Stomach (tissue), 8 donors: ENCODE measurements at regions not wholly inside any gene's neighbourhood (a gene's known extent, or its start where the extent isn't known, plus 50 kb on each side); places are given as distances from the start of the nearest gene placed in this dataset.

Experiments
- DNase-seq, 2 donors: peaks; one replicate each; pipeline versions ENCODE4 v3.0.0 to v3.0.0-alpha.2; 2013 to 2019
- H3K27ac ChIP-seq, 5 donors: fragments of 200-600 bp in 4 of 5; sonication (generic) in 4 of 5; one replicate each; pipeline ENCODE4 v1.5.1; 2013 to 2019; ENCODE audit warnings: mild to moderate bottlenecking in 1 of 5, moderate library complexity in 1 of 5
- H3K27me3 ChIP-seq, 3 donors: fragments of 200-600 bp; sonication (generic); one replicate each; pipeline ENCODE4 v1.5.1; 2017 to 2019; ENCODE audit warnings: mixed run types in 1 of 3
- H3K36me3 ChIP-seq, 4 donors: fragments of 200-600 bp; sonication (generic); 1 replicate in 3 of 4; 2 replicates in 1 of 4; pipeline ENCODE4 v1.5.1; 2016 to 2019
- H3K4me1 ChIP-seq, 4 donors: fragments of 200-600 bp; sonication (generic); one replicate each; pipeline ENCODE4 v1.5.1; 2016 to 2019
- H3K4me3 ChIP-seq, 4 donors: fragments of 200-600 bp; sonication (generic) in 3 of 4; one replicate each; pipeline ENCODE4 v1.5.1; 2016 to 2019; ENCODE audit warnings: mild to moderate bottlenecking in 1 of 4
- H3K9me3 ChIP-seq, 4 donors: fragments of 200-600 bp; sonication (generic); one replicate each; pipeline ENCODE4 v1.5.1; 2016 to 2019
- EP300 ChIP-seq: sonication (generic); formaldehyde crosslinking; IDR thresholded peaks from one replicate; pipeline ENCODE4 v1.6.1; 2017; ENCODE audit warnings: antibody characterized with exemption
- POLR2A ChIP-seq, 4 donors: fragments of 450-650 bp; IDR thresholded peaks; one replicate each; pipeline ENCODE4 v1.6.1; 2016; ENCODE audit warnings: antibody characterized with exemption in 4 of 4, control low read depth in 2 of 4, mild to moderate bottlenecking in 1 of 4, moderate library complexity in 1 of 4
- POLR2AphosphoS5 ChIP-seq, 3 donors: sonication (generic); formaldehyde crosslinking; IDR thresholded peaks; one replicate each; pipeline ENCODE4 v1.6.1; 2016; ENCODE audit warnings: antibody characterized with exemption in 3 of 3
- WGBS, 5 donors: extraction: QIAGEN DNeasy Blood & Tissue Kit in 3 of 5; methylation state at CpG; one replicate each; pipeline versions ENCODE4 v1.1.5 to v1.1.7; 2013 to 2018; 5-methylcytosine and 5-hydroxymethylcytosine counted together
- intact Hi-C: fragments of 100-400 bp; cut with DNase I; formaldehyde crosslinking; loops from one replicate; pipeline ENCODE4 v1.15.1; 2023; ENCODE audit warnings: low total_unique reads
- TF ChIP-seq, protein P1 (sequence below), 7 experiments: fragments of 450-650 bp in 4 of 7; fragments of 200-600 bp in 3 of 7; sonication (generic) in 3 of 7; IDR thresholded peaks; one replicate each; pipeline ENCODE4 v1.5.1; 2016 to 2019; ENCODE audit warnings: antibody characterized with exemption in 7 of 7, control low read depth in 2 of 7, mild to moderate bottlenecking in 1 of 7
- donor health status: healthy with polysubstance abuse.
- donor health status: Bipolar disorder and iron deficiency.
- donor health status: healthy.

DNA sequence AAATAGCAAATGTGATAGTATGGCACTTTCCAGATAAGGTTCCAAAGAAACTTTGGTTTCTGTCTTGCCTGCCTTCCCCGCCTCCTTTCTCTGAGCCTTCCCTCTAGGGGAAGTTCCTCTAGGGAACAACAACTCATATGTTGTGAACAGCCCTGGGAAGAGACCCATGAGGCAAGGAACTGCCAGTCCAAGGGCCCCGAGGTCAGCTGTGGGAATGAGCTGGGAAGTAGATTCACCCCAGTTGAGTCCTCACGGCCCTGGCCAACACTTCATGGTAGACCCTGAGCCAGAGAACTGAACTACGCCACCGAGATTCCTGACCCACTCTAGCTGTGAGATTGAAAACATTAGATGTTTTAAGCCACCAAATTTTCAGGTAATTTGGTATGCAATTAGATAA lies 154.5 kb upstream of the CCDC68 start:
- Histone ChIP-seq H3K36me3 (no peaks in the 10 kb centered on the region), H3K27me3 (no peaks in the 10 kb centered on the region), H3K9me3 (no peaks in the 10 kb centered on the region), H3K4me1 (peaks cover 0 to 4% (median 0%) of the 10 kb centered on the region in 4 donors), H3K4me3 (no peak overlapping the region), H3K27ac (no peak overlapping the region)
- no peak for DNase-seq
- WGBS, 5 donors: 88 to 94% (median 93%) methylated on average over 5 of the region's 5 CpGs
- TF ChIP-seq, protein P1, sequence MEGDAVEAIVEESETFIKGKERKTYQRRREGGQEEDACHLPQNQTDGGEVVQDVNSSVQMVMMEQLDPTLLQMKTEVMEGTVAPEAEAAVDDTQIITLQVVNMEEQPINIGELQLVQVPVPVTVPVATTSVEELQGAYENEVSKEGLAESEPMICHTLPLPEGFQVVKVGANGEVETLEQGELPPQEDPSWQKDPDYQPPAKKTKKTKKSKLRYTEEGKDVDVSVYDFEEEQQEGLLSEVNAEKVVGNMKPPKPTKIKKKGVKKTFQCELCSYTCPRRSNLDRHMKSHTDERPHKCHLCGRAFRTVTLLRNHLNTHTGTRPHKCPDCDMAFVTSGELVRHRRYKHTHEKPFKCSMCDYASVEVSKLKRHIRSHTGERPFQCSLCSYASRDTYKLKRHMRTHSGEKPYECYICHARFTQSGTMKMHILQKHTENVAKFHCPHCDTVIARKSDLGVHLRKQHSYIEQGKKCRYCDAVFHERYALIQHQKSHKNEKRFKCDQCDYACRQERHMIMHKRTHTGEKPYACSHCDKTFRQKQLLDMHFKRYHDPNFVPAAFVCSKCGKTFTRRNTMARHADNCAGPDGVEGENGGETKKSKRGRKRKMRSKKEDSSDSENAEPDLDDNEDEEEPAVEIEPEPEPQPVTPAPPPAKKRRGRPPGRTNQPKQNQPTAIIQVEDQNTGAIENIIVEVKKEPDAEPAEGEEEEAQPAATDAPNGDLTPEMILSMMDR (IDR thresholded peaks at IDR 0.05): no peak
- TF ChIP-seq POLR2A (IDR thresholded peaks at IDR 0.05): no peak
- no peak for TF ChIP-seq EP300
- no peak for TF ChIP-seq POLR2AphosphoS5 (IDR thresholded peaks at IDR 0.05)
- intact Hi-C loops: no loop called here

DNA sequence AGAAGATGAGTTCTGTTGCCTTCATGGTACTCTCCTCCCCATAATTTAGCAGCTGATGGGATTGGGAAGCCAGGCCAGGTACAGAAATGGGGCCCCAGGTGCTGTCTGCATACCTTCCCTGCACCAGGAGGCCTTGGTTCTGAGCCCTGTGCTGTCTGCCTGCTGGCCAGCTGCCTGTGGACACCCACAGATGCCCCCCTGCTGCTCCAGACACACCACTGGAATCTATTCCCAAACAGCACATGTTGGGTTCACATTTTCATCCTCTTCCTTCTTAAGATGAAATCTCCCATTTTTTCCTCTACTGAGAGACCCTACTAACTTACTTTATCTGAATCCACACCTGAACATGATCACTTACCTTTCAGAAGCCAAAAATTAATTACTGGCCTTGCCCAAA lies 152.0 kb upstream of the CCDC68 start:
- Histone ChIP-seq H3K9me3 (no peaks in the 10 kb centered on the region), H3K27me3 (no peaks in the 10 kb centered on the region), H3K4me1 (peaks cover 0 to 4% (median 0%) of the 10 kb centered on the region in 4 donors), H3K27ac (no peak overlapping the region), H3K4me3 (no peak overlapping the region), H3K36me3 (no peaks in the 10 kb centered on the region)
- intact Hi-C loops: no loop called here
- DNase-seq: no peak
- no peak for TF ChIP-seq POLR2A (IDR thresholded peaks at IDR 0.05)
- TF ChIP-seq, protein P1 (IDR thresholded peaks at IDR 0.05): no peak
- TF ChIP-seq EP300: no peak
- TF ChIP-seq POLR2AphosphoS5 (IDR thresholded peaks at IDR 0.05): no peak

DNA sequence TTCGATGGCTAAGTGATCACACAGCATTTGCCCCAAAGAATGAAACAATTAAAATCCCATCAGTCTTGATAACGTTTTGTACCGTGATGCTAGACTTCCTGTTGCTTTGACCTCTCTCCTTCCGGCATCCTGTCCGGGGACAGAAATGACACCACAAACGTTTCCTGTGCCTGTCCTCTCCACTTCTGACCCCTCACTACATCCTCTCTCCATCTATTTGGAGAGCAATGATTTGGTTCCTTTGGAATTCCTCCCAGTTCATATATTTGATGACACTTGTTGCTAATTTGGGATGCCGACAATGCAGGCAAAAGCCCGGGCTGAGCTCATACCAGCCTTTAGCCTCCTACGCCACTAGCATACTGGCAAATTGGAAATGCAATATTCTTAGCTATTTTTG lies 151.2 kb upstream of the CCDC68 start:
- TF ChIP-seq POLR2AphosphoS5 (IDR thresholded peaks at IDR 0.05): peak in 1 of 3 donors; percentile 11
- TF ChIP-seq POLR2A (IDR thresholded peaks at IDR 0.05): no peak
- no peaks in the 10 kb centered on the region for H3K27me3 ChIP-seq
- H3K4me1 ChIP-seq: peaks cover 0 to 4% (median 0%) of the 10 kb centered on the region in 4 donors
- WGBS, 5 donors: 44 to 55% (median 50%) methylated on average over 9 of the region's 9 CpGs
- H3K4me3 ChIP-seq: no peak overlapping the region
- no peaks in the 10 kb centered on the region for H3K9me3 ChIP-seq
- no peaks in the 10 kb centered on the region for H3K36me3 ChIP-seq
- H3K27ac ChIP-seq: no peak overlapping the region
- peak in 1 of 2 donors; percentile 62 for DNase-seq
- intact Hi-C loops: no loop called here

DNA sequence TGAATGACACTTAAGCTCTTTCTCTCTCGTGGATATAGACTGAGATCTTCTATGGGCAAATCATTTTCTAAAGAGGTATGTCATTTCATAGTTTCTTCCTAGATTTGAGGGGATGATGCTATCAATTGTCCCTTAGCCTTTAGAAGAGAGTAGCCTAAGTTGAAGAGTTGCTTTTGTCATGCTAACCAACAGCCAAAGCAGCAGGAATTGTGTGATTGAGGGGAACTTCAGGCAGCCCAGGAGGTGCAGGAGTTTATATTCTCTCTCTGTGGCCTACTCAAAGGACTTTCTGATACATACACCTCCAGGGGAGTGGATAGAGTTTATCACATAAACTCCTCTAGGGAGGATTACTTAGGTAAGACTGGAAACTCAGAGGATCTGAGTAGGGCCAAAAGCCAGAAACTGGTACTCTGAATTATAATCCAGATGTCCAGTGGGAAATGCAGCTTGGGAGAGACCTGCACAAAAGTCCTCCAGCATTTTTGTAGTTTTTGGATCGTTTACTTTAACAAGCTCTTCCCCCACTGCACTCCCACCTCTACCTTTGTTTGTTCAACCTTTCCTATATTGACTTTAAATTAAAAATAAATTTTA lies 150.7 kb upstream of the CCDC68 start:
- no peak overlapping the region for H3K4me3 ChIP-seq
- peak overlapping the region in 2 of 5 donors; percentile 38 to 46 for H3K27ac ChIP-seq
- 57 to 72% (median 61%) methylated on average over 2 of the region's 2 CpGs for WGBS, 5 donors
- H3K36me3 ChIP-seq: no peaks in the 10 kb centered on the region
- TF ChIP-seq POLR2A (IDR thresholded peaks at IDR 0.05) (no peak), EP300 (no peak), POLR2AphosphoS5 (IDR thresholded peaks at IDR 0.05) (no peak)
- TF ChIP-seq, protein P1 (IDR thresholded peaks at IDR 0.05): no peak
- no peaks in the 10 kb centered on the region for H3K27me3 ChIP-seq
- DNase-seq: no peak
- H3K4me1 ChIP-seq: peaks cover 0 to 4% (median 0%) of the 10 kb centered on the region in 4 donors
- no peaks in the 10 kb centered on the region for H3K9me3 ChIP-seq
- intact Hi-C loops: no loop called here

DNA sequence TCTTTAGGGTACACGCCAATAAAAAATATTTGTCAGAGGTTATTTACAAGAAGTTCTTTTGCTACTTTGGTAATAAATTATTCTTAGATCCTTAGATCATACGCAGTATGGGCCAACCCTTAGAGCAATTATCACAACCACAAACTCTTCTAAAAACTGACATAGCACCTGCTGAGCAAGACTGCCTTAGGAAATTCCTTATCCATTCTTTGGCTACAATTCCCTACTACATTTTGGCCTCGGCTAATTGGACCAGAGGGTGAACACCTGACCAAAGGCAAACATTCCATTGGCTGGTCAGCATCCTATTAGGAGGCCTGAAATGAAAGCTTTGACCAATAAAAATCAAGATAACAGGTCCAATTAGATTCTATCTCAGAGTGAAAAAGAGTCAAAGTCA lies 147.6 kb upstream of the CCDC68 start:
- Histone ChIP-seq H3K9me3 (no peaks in the 10 kb centered on the region), H3K4me1 (no peaks in the 10 kb centered on the region), H3K36me3 (no peaks in the 10 kb centered on the region), H3K27ac (no peak overlapping the region), H3K27me3 (no peaks in the 10 kb centered on the region), H3K4me3 (no peak overlapping the region)
- TF ChIP-seq, protein P1 (IDR thresholded peaks at IDR 0.05): no peak
- TF ChIP-seq POLR2A (IDR thresholded peaks at IDR 0.05) (no peak), POLR2AphosphoS5 (IDR thresholded peaks at IDR 0.05) (no peak), EP300 (no peak)
- intact Hi-C loops: no loop called here
- no peak for DNase-seq
- 85 to 89% (median 86%) methylated on average over 3 of the region's 3 CpGs for WGBS, 5 donors
